GM12892 (cell line): ENCODE measurements at regions not wholly inside any gene's neighbourhood (a gene's known extent, or its start where the extent isn't known, plus 50 kb on each side); places are given as distances from the start of the nearest gene placed in this dataset.

Experiments
- POLR2AphosphoS5 ChIP-seq: IDR thresholded peaks from 2 replicates; pipeline ENCODE4 v1.6.1; 2011; ENCODE audit warnings: low read depth, low read length, control low read depth
- TAF1 ChIP-seq: IDR thresholded peaks from 2 replicates; pipeline ENCODE4 v1.6.1; 2011; ENCODE audit warnings: low read depth, mild to moderate bottlenecking, control low read depth, low read length, borderline replicate concordance

GRCh38 chr2:161061786-161062185, 98.4 kb upstream of the TANK start:
- no peak for TF ChIP-seq POLR2AphosphoS5
- TF ChIP-seq TAF1 = no peak
